ENCODE measurements at regions not wholly inside any gene's neighbourhood (a gene's known extent, or its start where the extent isn't known, plus 50 kb on each side); places are given as distances from the start of the nearest gene placed in this dataset.
A peak's percentile ranks its signal among the peaks of the same experiment; 100 is the strongest.

DNA sequence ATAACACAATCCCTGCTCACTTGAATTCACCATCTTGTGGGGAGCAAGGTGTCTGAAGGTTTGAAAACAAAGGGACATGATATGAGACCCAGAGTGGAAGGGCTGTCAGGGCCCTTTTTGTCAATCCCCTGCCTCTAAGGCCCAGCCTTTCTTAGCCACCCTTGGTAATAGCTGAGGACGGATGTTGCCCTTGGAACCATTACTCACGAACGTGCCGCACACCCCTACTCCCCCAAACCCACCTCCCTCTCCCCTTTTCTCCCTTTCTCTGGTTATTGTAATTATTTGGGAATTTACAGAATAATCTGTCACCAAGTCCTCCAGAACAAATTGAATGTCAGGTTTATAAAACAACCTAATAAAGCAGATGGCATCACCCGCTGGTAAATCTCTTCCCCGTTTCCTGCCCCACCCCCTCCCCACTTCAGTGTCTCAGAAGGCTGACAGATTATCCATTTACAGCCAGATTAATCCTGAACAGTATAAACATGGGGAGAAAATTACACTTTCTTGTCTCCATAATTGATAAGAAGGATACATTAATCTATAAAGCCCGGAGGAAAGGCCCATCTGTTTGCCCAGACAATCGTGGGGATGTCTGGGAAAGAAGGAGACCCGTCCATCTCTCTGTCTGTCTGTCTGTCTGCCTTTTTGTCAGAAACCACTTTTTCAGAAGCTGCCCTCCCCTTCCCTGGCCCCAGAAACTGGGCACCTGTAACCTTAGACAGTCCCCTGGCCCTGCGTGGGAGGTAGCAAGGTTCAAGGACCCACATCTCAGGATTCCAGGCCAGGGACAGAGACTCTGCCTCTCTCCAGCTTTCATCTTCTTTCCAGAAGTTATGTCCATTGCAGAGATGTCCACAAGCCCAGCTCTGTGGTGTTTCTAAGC lies 60.6 kb upstream of the CD34 start:
- no peak for DNase-seq (ENCODE audit: low read depth in 2 of 2)

DNA sequence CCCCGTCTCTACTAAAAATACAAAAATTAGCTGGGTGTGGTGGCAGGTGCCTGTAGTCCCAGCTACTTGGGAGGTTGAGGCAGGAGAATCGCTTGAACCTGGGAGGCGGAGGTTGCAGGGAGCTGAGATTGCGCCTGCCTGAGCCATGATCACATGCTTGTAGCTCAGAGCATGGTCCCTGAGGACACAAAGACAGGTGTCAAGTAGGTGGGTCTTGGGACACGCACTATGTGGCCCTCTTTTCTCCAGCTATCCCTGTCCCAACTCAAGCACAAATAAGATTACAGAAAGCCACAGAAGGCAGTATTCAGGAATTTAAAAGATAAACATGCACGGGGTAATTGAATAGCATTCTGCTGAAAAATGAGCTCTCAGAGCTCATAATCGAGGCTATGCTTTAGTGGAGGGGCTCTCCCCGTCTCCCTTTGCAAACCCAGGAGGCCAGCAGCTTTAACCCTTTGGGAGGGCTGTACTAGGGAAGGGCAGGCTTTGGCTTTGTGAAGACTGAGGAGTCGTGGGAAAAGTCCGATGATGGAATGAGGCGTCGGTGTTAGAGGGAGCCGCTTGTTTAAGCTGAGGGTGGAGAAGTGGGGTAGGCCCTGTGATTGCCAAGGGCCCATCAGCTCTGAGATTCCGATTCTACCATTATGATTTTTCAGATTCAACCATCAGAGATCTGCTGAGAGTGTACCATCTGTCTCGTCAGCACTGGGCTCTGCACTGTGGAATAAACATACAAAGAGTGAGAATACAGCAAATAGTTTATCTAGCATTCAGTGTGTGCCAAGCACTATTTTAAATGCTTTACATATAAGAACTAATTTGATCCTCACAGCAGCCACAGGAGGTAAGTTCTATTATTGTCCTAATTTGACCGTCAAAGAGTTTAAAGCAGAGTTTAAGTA lies 59.7 kb upstream of the CD34 start:
- no peak for DNase-seq (ENCODE audit: low read depth in 2 of 2)

DNA sequence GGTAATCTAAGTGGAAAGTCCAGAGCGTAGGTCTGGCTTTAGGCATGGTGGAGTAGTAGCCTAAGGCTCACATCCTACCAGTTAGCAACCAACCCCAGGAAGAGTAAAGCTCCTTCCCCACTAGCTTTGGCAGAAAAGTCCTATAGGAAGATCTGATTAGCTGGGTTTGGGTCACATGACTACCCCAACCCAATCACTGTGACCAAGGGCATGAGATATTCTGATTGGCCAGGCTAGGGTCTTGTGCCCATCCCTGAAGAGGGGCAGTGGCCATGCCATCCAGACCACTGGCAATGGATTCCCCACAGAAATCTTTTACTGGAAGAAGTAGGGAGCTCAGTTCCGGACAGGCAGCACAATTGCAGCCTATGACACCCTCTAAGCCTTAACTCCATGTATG lies 58.6 kb upstream of the CD34 start:
- DNase-seq (ENCODE audit: low read depth in 2 of 2), result no peak

DNA sequence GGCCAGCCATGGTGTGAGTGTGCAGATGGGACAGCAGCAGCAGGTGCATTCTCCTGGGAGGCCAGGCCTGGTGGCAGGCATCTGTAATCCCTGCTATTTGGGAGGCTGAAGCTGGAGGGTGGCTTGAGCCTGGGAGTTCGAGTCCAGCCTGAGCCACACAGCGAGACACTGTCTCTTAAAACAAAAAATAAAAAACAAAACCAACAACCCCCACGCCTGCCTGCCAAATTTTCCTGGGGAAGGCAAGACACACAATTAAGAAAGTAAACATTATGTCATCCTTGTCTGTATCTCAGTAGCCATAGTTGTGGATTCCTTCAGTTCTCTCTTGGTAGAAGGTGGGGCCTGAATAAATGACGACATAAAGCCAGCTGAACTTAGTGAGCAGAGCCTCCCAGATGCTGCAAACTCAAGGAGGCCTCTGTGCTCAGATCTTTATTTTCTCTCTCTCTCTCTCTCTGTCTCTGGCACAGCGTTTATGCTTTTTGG lies 57.6 kb upstream of the CD34 start:
- no peak for DNase-seq (ENCODE audit: low read depth in 2 of 2)

DNA sequence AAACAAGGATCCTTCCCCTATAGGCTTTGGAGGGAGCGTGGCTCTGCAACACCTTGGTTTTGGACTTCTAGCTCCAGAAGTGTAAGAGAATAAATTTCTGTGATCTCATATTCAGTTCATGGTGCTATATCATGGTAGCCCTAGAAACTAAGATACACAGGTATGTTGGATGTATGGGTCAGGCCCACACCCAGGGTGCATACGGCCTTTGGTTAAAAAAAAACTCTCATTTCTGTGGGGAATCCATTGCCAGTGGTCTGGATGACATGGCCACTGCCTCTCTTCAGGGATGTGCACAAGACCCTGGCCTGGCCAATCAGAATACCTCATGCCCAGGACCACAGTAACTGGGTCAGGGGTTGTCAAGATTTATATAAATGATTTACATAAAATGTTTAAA lies 56.8 kb upstream of the CD34 start:
- no peak for DNase-seq (ENCODE audit: low read depth in 2 of 2)

DNA sequence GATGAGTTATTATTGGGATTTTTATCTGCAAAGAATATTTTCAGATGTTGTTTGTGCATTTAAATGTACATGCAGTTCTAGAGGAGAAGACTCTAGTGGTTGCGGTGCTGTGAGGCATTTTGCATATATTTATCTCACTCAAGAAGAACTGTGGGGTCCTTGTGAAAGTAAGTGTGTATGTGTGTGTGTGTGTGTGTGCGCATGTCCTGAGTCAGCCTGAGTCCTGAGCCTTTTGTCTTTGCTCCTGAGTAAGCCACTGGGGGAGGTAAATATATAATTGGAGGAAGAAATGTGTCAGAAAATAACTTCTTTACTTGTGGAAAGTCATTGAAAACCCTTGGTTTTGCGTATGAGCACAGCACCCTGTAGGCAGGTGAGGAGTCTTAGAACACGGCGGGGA lies 55.6 kb upstream of the CD34 start:
- no peak for DNase-seq (ENCODE audit: low read depth in 2 of 2)

DNA sequence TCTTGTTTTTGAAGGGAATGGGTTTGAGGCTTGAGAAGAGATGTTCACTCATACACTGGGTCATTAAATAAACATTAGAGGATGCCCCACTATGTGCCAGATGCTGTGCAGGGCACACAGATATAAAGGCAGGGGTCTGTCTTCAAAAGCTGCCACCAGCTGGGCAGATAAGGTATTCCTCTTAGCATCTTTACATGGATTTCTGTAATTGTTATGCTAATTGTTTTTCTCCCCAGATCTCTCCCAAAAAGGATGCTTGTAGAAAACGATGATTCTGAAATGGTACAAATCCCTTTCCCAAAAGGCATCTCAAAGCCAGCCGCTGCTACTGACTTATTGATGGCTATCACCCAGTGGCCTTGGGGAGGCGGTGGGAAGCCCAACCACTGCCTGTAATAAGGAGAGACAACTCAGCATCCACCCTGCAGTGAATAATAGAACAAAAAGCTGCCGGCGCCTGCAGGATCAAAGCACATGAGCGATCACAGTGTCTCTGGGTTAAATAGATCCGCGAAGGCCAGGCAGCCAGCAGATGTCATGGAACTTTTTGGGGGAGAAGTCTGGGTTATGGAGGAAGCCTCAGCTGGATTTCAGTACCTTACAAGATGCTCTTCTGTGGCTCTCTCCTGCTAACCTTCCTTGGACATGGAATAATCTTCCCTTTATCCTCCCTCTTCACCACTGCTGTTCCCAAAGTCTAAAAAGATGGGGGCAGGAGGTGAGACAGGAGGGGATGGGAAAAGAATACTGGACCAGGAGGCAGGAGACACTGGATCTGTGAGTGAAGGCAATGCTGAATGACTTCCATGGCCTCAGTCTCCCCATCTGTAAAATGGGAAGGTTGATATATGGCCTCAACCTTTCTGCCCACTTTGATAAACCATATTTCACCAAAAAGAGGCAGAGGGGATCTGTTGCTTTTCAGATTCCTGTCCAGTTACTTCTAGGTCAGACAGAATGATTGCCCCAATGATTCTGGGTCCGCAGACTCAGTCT lies 54.8 kb upstream of the CD34 start:
- DNase-seq (ENCODE audit: low read depth in 2 of 2), result no peak

DNA sequence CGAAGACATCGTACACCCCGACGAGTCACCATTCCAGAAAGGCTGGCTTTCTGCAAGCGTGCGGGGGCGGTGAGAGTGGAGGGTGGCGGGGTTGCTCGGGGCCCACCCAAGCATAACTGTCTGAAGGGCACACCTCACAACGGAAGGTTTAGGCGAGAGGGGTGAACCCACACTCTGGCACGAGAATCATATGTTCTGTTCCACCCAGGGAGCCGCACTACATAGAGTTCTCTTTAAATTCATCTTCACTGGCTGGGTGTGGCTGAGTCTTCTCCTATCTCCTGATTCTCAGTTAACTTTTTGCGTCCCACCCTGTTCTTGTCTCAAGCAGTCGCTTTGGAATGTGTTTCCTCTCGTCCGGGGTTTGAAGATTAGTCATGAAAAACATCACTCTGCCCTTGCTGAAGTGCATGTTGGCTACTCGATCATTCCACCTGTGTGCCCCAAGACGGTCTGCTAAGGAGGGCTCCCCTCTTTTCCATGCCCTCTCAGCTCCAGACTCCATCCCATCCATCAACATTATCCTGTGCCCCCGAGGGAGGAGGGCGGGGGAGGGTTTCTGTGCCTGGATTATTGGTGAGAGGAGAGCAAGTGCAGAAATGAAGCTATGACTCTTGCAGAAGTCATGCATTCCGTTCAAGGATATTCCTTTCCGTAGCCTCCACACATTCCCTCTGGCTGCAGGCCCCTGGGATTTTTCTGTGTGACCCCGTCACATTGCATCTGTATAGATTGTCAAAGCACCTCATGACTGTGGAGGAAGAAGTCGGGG lies 53.5 kb upstream of the CD34 start:
- no peak for DNase-seq (ENCODE audit: low read depth in 2 of 2)

DNA sequence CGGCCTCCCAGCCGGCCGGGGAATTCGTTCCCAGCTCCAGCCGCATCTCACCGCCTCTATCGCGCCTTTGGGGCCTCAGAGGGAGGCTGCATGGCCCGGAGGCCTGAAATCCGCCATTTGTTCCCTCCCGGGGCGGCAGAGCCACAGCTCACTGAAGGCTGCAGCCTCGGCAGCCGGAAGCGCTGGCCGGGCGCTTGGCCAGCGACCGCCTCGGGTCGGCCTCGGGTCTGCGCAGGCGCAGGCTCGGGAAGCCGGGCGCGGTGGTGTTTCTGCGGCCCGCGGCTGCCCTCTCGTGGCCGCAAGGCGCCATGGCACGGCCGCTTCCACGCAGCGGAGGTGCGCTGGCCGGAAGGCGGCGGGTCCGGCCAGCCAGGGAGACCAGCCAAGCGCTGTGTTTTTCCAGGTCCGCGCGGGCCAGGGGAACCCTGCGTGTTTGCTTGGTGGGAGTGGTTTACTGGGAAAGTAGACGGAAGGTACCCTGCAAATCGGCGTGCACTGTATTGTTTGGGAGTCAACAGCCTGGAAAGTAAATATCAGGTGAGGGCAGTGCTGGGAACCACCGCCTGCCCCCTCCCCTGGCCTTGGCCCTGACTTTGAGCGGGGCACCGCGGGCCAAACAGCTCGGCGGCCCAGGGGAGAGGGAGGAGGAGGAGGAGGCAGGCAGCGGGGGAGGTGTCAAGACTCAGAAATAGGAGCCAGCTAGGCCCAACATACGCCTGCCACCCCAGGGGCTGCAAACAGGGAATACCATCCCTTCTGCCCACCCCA lies 52.7 kb upstream of the CD34 start:
- peak; percentile 67 to 72 for DNase-seq (ENCODE audit: low read depth in 2 of 2)

DNA sequence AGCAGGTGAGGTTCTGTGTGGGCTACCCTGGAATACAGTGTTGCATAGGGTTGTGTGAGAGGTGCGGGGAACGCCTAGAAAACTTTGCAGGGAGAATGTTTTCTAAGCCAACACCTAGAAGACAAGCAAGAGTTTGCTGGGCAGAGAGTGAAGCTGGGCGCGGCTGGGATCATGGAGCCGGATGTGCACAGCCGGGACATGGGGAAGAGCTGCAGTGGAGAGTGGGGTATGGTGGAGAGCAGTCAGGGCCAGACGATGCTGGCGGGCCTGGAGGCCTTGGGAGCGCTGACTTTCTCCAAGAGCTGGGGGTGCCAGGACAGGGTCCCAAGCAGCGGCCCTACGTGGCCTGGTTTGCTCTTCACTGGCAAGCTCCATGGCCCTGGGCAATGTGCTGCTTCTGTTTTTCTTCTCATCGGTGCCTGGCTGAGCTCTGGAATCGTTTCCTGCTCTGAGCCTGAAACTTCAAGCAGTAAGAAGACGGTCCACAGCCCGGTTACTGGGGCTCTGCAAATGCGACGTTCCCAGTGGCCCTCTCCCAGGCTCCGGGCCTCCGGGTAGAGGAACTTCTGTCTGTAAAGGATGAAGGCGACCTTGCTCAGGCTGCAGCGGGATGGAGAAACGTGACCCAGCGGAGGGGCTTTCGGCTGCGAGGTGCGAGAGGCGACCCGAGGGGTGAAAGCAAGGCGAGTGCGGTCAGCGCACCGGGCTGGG lies 51.9 kb upstream of the CD34 start:
- no peak for DNase-seq (ENCODE audit: low read depth in 2 of 2)
